ENCODE measurements at regions not wholly inside any gene's neighbourhood (a gene's known extent, or its start where the extent isn't known, plus 50 kb on each side); places are given as distances from the start of the nearest gene placed in this dataset.
"Not testable (repeated sequence)": the region's sequence is repeated elsewhere in the genome, so short reads cannot be mapped to it uniquely, and the experiment has no call there.

DNA sequence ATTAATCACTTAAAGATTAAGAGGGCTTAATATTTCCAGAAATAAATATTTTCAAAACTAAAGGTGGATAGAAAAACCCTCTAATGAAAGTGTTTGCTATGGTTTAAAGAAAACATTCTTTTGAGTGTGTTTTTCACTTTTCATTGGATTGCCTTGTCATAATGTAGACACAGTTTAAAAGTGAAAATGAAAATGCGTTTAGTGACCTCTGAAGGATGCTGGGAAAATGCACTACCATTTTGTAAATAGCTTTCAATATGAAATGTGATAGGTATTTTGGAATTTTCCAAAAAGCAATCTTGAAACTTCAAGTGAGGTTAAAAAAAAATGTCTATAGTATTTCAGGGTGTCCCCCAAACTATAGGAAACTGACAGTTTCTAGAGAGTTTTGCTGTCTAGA is 642.2 kb downstream of the C4orf33 start:
- DNase-seq = no peak

DNA sequence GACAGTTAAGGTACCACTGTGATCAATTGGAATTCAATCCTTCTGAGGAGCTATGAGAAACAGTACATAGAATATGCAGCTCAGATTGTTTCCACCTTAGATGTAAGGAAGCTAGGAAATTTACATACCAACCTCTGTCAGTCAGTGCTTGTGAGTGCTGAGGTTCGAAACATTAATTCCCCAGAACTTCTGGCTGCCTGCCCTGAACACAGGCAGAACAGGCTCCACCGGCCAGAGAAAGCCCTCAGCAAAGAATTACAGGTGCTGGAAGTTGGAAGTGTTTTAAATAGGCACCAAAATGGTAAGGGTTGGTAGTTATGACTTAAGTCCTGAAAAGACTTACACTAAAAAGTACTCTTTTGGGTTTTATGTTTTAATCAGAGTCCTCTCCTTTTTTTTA is 651.8 kb downstream of the C4orf33 start:
- DNase-seq = no peak

DNA sequence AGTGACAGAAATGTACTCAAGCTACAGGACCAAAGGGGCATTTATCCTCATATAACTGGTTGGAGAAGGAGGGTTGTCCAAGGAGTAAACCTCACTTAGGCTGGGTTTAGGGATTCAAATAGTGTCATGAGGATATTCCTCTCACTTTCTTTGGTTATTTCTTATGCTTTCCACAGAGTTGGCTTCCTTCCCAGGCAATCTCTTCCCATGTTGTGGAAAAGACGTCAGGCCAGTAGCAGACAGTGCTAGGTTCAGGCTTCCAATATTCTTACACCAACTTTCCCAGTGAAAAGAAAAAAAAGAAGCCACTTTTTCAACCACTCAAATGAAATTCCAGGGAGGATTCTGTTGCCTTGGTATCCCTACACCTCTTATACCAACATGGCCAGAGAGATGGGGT is 653.0 kb downstream of the C4orf33 start:
- no peak for DNase-seq

DNA sequence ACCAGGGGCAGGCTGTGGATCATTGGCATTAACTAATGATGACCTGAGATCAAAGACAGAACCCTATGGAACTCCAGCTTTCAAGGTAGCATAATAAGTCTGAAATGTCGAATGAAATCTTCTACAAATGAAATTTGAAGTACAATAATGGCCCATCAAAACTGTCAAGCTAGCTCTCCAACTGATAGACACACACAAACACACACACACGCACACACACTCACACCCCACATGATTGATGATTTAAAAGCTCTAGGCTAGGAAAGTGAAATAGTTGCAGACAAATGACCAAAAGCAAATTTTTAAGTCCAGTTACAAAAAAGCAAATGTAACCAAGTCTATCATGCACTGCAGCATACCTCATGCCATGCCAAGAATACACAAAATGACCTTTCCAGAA is 655.7 kb downstream of the C4orf33 start:
- DNase-seq = no peak

DNA sequence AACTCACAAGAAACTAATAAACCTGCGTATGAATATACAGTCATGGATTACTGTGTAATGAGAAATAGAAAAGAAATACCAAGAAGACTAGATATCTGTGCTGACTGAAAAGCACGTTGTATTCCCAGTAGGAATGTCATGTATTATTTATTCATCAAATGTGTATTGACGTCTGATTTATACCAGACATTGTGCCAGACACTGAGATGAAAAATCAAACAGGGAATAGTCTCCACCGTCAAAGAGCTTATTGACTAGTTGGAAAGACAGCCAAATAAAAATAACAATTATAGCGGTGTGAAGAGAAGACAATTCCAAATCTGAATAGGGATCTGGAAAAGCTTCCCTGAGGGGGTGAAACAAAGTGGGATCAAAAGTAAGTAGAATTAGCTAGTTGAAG is 687.6 kb downstream of the C4orf33 start:
- no peak for DNase-seq

DNA sequence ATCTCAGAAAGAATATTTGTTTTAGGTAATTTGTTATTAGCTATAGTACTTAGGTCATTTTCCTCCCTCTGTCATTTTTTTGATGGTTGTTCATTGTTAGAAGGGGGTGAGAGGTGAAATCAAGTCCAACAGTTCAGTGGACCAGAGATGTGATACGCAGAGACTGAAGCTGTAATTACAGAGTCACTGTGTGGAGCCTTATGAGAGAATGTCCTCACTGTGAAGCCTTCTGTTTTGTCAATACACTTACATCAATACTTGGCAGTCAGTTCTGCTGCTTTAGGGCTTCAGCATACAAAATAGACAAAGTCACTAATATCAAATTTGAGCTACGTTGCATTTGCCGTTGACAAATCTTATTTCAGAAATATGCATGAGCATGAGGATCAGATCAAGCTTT is 692.5 kb downstream of the C4orf33 start:
- no peak for DNase-seq

DNA sequence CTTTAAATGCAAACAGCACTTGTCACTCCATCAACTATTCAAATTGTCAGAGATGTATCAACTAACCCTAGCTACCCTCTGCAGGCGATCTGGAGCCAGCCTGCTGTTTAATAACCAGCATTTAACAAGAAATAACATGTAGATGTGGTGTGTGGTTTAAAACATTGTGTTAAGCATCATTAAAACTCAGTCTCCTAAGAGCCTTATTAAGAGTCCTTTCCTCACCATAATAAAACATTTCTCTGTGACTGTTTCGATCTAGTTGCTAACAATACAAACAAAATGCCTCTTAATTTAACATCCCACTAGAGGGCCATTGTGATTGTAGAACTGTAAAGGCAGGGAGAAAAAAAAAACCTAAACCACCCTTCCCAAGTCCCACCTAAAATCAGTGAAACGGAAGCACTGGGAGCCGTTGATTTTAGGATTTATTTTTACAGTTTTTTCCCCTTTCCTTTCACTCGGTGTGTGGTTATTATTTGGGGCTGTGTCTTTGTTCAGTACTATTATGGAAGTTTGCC is 708.6 kb downstream of the C4orf33 start:
- DNase-seq = no peak

DNA sequence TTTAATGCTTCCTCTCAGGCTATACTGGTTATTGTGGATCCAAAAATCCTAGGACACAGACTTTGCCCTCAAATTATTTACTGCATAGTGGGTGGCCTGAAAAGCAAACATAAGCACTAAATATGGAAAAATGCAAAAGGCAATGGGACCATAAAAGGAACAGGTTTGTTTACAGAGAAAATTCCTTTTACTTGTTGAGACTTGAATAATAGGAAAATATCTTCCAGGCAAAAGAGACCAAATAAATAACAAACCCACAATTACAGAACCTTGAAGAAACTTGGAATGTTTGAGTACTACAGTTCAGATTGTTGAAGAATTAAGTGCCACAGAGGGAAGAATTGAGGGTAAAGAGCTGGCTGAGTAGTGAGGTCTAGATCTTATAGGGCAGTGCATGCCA is 711.0 kb downstream of the C4orf33 start:
- DNase-seq = no peak

DNA sequence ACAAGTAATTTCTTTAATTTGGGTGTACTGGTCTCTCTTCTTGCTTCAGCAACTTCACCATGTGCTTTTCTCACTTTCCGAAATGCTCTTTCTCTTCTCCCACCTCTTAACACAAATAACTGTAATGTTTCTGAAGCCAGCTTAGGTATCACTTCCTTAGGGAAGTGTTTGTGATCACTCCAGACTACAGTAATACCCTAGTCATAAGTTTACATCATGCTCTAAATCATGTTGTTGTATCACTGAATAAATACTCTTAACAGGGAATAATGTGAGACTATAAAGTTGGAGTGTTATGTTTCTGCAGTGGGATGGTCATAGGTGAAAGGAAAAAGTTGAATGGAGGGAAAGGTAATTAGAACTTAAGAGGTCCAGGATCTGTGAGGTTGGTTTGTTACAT is 712.3 kb downstream of the C4orf33 start:
- DNase-seq = no peak

DNA sequence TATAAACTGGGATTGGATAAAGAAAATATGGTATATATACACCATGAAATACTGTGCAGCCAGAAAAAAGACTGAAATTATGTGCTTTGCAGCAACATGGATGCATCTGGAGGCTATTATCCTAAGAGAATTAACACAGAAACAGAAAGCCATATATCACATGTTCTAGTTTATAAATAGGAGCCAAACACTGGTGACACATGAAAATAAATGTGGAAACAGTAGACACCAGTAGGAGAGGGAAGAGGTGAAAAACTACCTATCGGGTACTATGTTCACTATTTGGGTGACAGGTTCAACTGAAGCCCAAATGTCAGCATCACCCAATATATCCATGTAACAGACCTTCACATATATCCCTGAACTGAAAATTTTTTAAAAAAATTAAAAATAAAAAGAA is 725.1 kb downstream of the C4orf33 start:
- no peak for DNase-seq

DNA sequence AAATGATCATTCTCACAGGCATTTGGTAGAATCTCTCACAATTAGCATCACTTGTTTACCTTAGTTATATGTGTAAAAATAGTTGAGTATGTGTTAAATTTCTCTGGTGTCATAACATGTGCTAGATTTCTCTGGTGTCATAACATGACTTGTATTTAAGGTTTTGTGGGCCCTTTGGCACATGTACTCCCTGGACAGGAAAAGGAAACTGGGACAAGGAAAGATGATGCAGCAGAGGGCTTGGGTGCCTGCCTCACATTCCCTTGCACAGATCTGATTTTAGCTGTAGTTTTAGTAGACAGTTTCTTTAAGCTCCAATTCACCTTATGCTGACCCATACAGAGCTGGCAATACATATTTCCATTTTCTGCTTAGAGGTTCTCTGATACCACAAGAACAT is 726.0 kb downstream of the C4orf33 start:
- no peak for DNase-seq

DNA sequence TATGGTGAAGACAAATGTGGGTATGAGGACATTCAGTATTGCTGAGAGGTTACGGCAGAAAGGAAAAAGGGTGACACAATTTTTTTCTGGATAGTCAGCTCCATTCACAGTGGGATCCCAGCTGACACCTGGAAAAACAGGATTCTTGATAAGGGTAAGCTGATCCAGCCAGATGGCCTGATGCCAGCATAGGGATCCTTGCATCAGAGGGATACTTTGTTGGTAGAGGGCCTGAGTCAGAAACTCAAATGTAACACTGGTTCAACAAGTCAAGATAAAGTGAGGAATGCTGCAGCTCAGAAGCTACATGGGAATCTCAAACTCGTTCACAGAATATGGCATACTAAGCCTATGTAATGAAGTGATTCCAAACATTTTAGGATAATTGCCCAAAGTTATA is 726.7 kb downstream of the C4orf33 start:
- no peak for DNase-seq

DNA sequence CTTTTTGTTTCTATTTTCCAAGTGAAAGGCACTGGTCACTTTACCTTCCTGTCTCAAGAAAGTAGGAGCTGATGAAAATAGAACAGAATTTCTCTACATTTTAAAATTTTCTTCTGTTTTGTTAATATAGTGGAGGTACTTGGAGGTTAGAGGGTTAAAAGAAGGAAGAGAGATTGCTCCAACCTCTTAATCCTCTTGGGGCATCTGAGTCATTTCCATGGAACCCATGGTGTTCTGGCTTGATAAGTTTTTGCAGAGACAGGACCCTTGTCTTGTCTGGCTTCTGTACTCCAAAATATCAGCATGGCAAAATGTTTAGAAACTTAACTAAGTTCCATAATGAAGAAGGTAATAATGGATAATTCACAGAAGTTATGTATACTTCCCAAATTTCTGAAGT is 727.2 kb downstream of the C4orf33 start:
- DNase-seq = no peak

DNA sequence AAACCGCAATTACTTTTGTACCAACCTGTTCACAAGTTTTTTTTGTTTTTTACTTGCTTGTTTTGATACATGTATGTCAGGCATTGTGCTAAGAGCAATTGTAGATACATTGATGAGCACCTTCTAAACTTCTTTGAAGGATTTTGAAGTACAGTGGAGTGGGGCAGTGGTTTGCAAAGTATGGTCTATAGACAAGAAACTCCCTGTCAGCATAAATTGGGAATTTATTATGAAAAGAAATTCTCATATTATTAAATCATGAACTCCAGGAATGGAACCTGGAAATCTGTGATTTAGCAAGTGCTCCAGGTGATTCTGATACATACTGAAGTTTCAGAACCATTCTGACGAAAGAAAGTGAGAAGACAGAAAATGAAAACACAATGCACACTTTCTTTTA is 733.4 kb downstream of the C4orf33 start:
- no peak for DNase-seq

DNA sequence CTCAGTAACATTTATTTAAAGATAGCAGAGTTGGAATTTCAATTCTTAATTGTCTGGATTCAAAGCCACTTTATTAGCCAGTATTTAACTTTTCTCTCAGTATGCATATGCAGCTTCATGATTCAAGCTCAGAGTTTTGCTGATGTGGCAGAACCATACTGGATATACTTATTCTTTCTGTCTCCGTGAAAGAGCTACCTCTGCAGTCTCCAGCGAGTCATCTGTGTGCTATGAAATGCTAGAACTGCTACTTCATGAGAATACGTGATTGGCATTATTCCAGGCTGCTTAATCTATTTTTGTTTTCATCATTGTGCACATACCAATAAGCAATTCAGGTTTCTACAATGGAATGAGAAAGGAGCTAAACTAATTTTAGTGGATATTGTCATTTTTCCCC is 743.7 kb downstream of the C4orf33 start:
- no peak for DNase-seq

DNA sequence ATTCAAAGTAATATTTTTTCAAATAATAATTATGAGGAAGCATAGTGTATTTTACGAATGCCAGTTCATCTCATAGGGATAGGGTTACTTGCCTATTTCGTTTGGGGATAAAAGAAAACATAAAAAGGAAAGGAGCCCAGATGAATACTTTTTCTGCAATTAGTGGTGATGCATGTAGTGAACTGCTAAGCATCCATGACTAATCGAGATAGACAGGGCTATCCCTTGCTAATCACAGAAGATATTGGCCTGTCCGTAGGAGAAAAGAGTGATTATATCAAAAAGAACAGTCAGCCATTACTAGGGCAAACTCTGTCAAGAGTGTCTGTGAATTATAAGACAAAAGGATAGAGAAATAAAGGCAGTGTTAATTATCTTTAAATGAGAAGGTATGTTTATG is 746.1 kb downstream of the C4orf33 start:
- no peak for DNase-seq

DNA sequence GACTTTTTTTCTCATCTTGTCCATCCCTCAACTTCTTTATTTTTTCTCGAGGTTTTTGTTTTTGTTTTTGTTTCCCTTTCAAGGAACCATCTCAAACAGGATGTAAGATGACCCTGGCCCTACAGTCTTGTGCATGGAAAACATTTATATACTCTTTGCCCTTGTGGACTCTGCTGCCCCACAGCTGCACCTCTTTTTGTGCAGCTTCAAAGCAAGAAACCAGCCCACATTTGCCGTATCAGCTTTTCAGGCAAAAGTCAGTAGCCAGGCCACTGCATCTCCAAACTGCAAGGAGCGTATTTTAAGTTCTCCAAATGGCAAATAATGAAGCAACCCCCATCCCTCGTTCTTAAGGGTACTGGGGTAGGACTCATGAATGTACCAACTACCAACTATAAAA is 756.5 kb downstream of the C4orf33 start:
- no peak for DNase-seq

DNA sequence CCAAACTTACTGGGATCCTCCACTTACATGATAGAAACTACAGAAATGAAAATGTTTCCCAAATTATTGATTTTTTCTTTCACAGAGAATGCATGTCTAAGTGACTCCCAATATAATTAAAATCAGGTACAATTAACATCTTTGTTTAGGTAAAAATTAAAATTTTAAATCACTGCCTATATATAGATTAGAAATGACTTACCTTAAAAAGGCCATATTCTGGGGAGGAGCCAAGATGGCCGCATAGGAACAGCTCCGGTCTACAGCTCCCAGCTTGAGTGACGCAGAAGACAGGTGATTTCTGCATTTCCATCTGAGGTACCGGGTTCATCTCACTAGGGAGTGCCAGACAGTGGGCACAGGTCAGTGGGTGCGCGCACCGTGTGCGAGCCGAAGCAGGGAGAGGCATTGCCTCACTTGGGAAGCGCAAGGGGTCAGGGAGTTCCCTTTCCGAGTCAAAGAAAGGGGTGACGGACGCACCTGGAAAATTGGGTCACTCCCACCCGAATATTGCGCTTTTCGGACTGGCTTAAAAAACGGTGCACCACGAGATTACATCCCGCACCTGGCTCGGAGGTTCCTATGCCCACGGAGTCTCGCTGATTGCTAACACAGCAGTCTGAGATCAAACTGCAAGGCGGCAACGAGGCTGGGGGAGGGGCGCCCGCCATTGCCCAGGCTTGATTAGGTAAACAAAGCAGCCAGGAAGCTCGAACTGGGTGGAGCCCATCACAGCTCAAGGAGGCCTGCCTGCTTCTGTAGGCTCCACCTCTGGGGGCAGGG is 757.9 kb downstream of the C4orf33 start:
- not testable (repeated sequence) for DNase-seq

DNA sequence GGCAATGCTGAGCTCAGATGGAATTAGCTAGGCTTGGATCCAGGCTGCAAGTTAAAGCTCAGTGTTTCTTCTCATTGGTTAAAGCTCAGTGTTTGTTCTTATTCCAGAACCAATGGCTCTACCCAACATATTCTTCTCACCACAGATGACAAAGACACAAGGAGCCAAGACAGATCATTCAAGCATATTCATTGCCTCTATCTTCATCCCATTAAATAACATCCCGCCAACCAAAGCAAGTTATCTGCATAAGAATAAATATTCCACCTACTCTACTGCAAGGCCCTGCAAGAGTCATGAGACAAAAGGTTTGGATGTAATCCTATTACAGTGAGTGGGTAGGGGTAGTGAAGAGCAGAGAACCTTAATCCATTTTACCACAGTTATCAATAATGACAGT is 766.5 kb downstream of the C4orf33 start:
- no peak for DNase-seq

DNA sequence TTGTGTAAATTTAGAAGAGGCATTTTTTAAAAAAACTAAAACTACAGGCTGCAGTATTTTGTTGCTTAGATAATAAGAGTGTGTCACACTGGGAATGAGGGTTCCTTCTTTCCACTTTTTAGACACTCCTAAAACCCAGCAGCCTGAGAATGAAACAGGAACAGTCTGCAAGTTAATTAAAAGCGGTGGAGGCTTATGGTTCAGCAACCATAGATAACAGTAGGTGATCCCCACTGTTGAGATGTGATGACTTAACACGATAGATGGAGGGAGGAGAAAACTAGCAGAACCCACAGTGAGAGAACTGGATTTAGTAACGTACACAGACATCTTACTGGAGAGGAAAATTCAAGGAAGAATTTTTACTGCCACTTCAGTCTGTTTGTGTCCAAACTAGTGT is 767.3 kb downstream of the C4orf33 start:
- DNase-seq = no peak

DNA sequence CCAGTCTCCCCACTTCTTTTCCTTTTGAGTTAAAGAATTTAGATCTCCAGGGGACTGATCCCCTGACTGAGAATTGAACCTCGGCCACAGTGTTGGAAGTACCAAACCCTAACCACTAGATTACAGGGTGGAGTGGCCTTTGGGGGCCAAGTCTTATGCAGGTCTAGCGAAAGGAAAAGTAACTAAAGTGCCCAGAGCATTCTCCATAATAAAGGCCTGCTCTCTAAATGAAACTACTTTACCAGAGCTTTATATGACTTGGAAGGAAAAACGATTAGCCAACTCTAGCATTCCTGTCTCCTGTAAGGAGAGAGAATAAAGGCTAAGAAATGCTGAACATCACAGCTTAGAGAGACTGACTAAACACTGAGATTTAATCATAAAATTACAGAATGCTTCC is 788.0 kb downstream of the C4orf33 start:
- no peak for DNase-seq

DNA sequence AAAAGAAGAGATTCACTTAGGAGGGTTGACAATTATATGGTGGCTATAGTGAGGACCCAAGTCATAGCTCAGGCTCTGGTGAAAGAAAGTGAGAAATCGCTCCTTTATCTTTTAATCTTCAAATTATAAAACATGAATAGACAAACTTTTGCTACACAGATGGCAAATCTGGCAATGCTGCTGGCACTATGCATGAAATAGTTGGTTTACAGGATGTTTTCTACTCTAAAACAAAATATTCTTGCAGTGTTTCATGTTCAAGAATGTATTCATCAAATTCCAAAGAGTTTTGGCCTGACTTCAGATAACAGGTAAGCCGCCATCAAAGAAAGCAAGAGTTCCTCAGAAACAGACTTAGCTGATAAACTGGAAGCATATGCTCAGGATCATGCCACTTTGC is 801.2 kb downstream of the C4orf33 start:
- DNase-seq = no peak

DNA sequence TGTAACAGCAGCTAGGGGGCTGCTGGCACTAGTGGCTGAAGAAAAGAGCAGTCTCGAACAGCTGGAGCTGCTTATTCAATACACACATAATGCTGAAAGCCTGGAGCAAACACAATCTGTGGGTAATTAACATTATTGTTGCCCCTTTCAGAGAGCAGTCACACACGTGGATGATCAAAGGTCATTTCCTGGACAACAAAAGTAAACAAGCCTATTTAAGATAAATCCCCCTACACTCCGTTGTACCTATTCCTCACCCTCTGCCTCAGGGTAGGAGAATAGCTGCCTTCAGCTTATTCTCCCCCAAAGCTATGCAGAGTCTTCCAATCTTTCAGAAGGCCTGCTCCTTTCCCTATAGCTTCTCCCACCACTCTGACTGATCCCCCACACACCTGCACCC is 803.9 kb downstream of the C4orf33 start:
- no peak for DNase-seq

DNA sequence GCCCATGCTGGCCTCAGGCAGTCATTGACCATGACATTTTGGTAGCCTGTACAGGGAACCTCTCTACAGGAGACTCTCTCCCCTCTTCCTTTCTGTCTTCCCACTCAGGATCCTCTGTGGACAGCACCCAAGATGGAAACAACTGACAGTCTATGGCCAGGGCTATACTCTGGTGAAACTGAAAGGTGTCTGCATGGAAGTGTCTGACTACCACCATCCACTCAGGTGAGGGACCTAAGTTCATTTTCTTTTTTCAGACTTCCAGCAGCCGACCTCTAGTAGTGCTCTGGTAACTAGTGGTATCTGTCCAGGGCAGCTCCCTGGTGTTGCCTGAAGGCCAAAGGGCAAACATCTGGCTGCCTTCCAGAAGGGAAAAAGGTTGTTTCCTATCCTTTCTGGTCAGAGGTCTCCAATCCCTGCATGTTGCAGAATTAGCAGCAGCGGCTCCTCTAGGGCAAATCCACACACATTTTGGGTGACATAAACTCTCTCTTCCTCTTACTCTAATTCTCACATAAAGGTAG is 804.5 kb downstream of the C4orf33 start:
- no peak for DNase-seq

DNA sequence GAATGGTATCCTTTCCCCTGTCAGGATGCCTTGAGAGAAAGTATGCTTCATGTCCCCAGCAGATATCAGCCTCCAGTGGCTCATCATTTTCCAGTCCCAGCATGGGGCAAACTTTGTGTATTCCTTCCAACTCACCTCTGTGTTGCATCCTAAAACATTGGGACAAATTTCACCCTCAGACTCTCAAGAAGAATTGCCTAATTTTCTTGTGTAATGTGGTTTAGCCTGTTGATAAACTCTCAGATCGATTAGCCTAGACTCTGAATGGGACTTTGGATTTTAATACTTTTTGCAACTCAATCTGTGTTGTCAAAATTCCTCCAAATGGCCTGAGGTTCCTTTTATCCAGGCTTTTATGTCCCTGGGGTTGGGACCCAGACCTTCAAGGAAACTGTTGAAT is 805.3 kb downstream of the C4orf33 start:
- no peak for DNase-seq

Measured in activated T-cell treated with anti-CD3 and anti-CD28 coated beads, Interleukin-2, amount 50 U/mL, for 1 hour (primary cell).